Mesenchymal stem cell (in vitro differentiated cells and primary cell): ENCODE measurements at regions not wholly inside any gene's neighbourhood (a gene's known extent, or its start where the extent isn't known, plus 50 kb on each side); places are given as distances from the start of the nearest gene placed in this dataset.

ENCODE experiments used
- DNase-seq: peaks from one replicate; pipeline ENCODE4 v3.0.0-alpha.2; 2013
- H2AFZ ChIP-seq: one replicate; pipeline ENCODE4 v1.6.1; 2013; ENCODE audit warnings: low read depth, mild to moderate bottlenecking, control low read depth, inconsistent platforms, low read length, moderate library complexity
- H2AK5ac ChIP-seq: 2 replicates; pipeline ENCODE4 v1.6.1; 2013; ENCODE audit warnings: low read length, moderate library complexity, mild to moderate bottlenecking, inconsistent platforms; ENCODE audit not compliant: severe bottlenecking
- H2BK120ac ChIP-seq: one replicate; pipeline ENCODE4 v1.6.1; 2013; ENCODE audit warnings: low read depth, mild to moderate bottlenecking, inconsistent platforms, low read length, moderate library complexity
- H2BK12ac ChIP-seq, 2 experiments: one replicate each; pipeline ENCODE4 v1.6.1; 2013; ENCODE audit warnings: inconsistent platforms in 2 of 2, low read length in 2 of 2, mild to moderate bottlenecking in 2 of 2, moderate library complexity in 2 of 2, control low read depth in 1 of 2
- H2BK15ac ChIP-seq: one replicate; pipeline ENCODE4 v1.6.1; 2013; ENCODE audit warnings: mild to moderate bottlenecking, low read depth, inconsistent platforms; ENCODE audit not compliant: poor library complexity, severe bottlenecking
- H2BK5ac ChIP-seq: 2 replicates; pipeline ENCODE4 v1.6.1; 2013; ENCODE audit warnings: low read depth, mild to moderate bottlenecking, low read length, control low read depth, inconsistent platforms; ENCODE audit not compliant: poor library complexity, severe bottlenecking
- H3K14ac ChIP-seq, 2 experiments: one replicate each; pipeline ENCODE4 v1.6.1; 2013; ENCODE audit warnings: inconsistent platforms in 2 of 2, low read length in 2 of 2, control low read depth in 1 of 2, mild to moderate bottlenecking in 1 of 2, moderate library complexity in 1 of 2
- H3K18ac ChIP-seq, 2 experiments: one replicate each; pipeline ENCODE4 v1.6.1; 2013; ENCODE audit warnings: inconsistent platforms in 2 of 2, low read length in 2 of 2, control low read depth in 1 of 2, low read depth in 1 of 2, mild to moderate bottlenecking in 1 of 2
- H3K23ac ChIP-seq, 2 experiments: one replicate each; pipeline ENCODE4 v1.6.1; 2013; ENCODE audit warnings: inconsistent platforms in 2 of 2, low read length in 2 of 2, mild to moderate bottlenecking in 2 of 2, moderate library complexity in 2 of 2, control low read depth in 1 of 2
- H3K27ac ChIP-seq: 2 replicates; pipeline ENCODE4 v1.5.1; 2013; ENCODE audit warnings: mild to moderate bottlenecking, moderate library complexity, low read length, control low read depth, inconsistent platforms; ENCODE audit not compliant: poor library complexity, severe bottlenecking
- H3K27me3 ChIP-seq, 2 experiments: 2 replicates each; pipeline versions ENCODE4 v1.6.1 to v1.7.0; 2013; ENCODE audit warnings: low read length in 2 of 2, mild to moderate bottlenecking in 2 of 2, moderate library complexity in 2 of 2, control low read depth in 1 of 2, inconsistent platforms in 1 of 2; ENCODE audit not compliant: control insufficient read depth in 1 of 2, insufficient read depth in 1 of 2
- H3K36me3 ChIP-seq, 2 experiments: 2 replicates each; pipeline versions ENCODE4 v1.6.1 to v1.7.0; 2013; ENCODE audit warnings: low read length in 2 of 2, control low read depth in 1 of 2, inconsistent platforms in 1 of 2, low read depth in 1 of 2, mild to moderate bottlenecking in 1 of 2; ENCODE audit not compliant: insufficient read depth in 2 of 2, control insufficient read depth in 1 of 2
- H3K4ac ChIP-seq, 2 experiments: one replicate each; pipeline ENCODE4 v1.6.1; 2013; ENCODE audit warnings: inconsistent platforms in 2 of 2, low read length in 2 of 2, mild to moderate bottlenecking in 2 of 2, moderate library complexity in 2 of 2, control low read depth in 1 of 2, low read depth in 1 of 2
- H3K4me1 ChIP-seq: 2 replicates; pipeline ENCODE4 v1.6.1; 2013; ENCODE audit warnings: low read depth, low read length, control low read depth; ENCODE audit not compliant: control insufficient read depth, insufficient read depth
- H3K4me2 ChIP-seq: 2 replicates; pipeline ENCODE4 v1.6.1; 2013; ENCODE audit warnings: low read length, mild to moderate bottlenecking, inconsistent platforms; ENCODE audit not compliant: poor library complexity, severe bottlenecking
- H3K4me3 ChIP-seq, 2 experiments: 2 replicates each; pipeline versions ENCODE4 v1.5.1 to v1.7.0; 2013; ENCODE audit warnings: low read length in 2 of 2, mild to moderate bottlenecking in 2 of 2, control low read depth in 1 of 2, low read depth in 1 of 2; ENCODE audit not compliant: insufficient read depth in 1 of 2
- H3K79me1 ChIP-seq: replicated peaks from 2 replicates; pipeline ENCODE4 v1.6.1; 2013; ENCODE audit warnings: mild to moderate bottlenecking, control low read depth, low read length, inconsistent platforms; ENCODE audit not compliant: poor library complexity, severe bottlenecking
- H3K9ac ChIP-seq: 2 replicates; pipeline ENCODE4 v1.7.0; 2013; ENCODE audit warnings: mild to moderate bottlenecking, low read length, moderate library complexity
- H3K9me3 ChIP-seq: 2 replicates; pipeline ENCODE4 v1.7.0; 2013; ENCODE audit warnings: mild to moderate bottlenecking, low read length; ENCODE audit not compliant: control insufficient read depth
- H4K8ac ChIP-seq: one replicate; pipeline ENCODE4 v1.6.1; 2013; ENCODE audit warnings: inconsistent platforms, mild to moderate bottlenecking, low read length, moderate library complexity
- H4K91ac ChIP-seq: one replicate; pipeline ENCODE4 v1.6.1; 2013; ENCODE audit warnings: mild to moderate bottlenecking, low read length, inconsistent platforms
- WGBS: methylation state at CpG from one replicate; pipeline ENCODE4 v1.1.7; 2013; ENCODE audit warnings: mixed read lengths; 5-methylcytosine and 5-hydroxymethylcytosine counted together

DNA sequence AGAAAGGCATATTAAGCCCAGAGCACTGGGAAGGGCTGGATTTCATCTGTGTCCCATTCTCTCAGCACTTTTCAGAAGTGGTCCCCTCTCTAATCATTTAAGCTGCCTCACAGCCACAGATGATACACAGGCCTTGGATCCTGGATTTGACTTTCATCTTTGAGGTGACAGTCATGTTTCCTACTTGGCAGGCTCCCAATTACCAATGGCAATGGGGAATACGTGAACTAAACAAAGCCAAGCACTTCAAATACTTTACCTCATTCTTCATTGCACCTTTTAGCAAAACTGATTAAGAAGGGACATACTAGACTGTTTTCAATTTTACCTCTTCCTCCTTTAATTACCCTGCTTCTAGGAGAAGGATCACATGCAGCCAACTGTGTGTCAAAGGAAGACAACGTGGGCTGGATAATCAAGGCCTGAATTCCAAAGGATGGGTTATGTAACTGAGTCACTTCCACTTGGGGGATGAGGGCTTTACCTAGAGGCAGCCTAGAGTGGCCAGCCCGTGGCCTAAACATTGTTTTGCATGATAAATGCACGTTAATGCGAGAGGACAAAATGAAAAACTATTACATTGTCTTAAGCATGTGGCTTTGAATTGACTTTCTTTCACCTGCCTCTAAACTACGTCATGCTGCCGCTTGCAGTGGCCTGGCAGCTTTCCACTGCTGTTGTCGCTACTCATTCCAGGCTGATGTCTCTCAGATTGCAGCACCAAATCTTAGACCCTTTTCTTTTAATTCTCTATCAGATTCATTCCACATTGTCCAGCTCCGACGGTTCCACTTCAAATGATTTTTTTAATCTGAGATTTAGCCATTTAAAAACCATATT lies 95.0 kb downstream of the KCTD12 start:
- no peak overlapping the region for H4K91ac ChIP-seq
- no peak overlapping the region for H4K8ac ChIP-seq
- H3K36me3 ChIP-seq = no peaks in the 10 kb centered on the region
- peak; percentile 15 for DNase-seq
- H3K9ac ChIP-seq = peak overlapping the region; percentile 53
- H3K27me3 ChIP-seq = no peaks in the 10 kb centered on the region
- 78% methylated on average over 8 of the region's 10 CpGs for WGBS
- H3K4me2 ChIP-seq = no peak overlapping the region
- H2AFZ ChIP-seq = no peak overlapping the region
- H3K18ac ChIP-seq = no peak overlapping the region
- H3K23ac ChIP-seq = no peak overlapping the region
- H3K27ac ChIP-seq = no peak overlapping the region
- H2AK5ac ChIP-seq = no peak overlapping the region
- H2BK5ac ChIP-seq = no peak overlapping the region
- H3K4ac ChIP-seq = no peak overlapping the region
- H2BK120ac ChIP-seq = no peak overlapping the region
- no peak overlapping the region for H2BK12ac ChIP-seq
- H3K14ac ChIP-seq = no peak overlapping the region
- no peaks in the 10 kb centered on the region for H3K79me1 ChIP-seq
- no peak overlapping the region for H3K4me3 ChIP-seq
- peaks cover 4% of the 10 kb centered on the region for H3K9me3 ChIP-seq
- no peak overlapping the region for H2BK15ac ChIP-seq
- peaks cover 1% of the 10 kb centered on the region for H3K4me1 ChIP-seq

- no peak overlapping the region for H2BK5ac ChIP-seq
- 84% methylated on average over 1 of the region's 1 CpG for WGBS
- no peak overlapping the region for H4K91ac ChIP-seq
- H2AK5ac ChIP-seq = no peak overlapping the region
- H3K4ac ChIP-seq = no peak overlapping the region
- no peak overlapping the region for H3K27ac ChIP-seq
- no peaks in the 10 kb centered on the region for H3K27me3 ChIP-seq
- H2BK120ac ChIP-seq = no peak overlapping the region
- H3K4me3 ChIP-seq = no peak overlapping the region
- H4K8ac ChIP-seq = no peak overlapping the region
- no peak overlapping the region for H3K14ac ChIP-seq
- H2AFZ ChIP-seq = no peak overlapping the region
- H2BK12ac ChIP-seq = no peak overlapping the region
- H3K4me2 ChIP-seq = no peak overlapping the region
- peak overlapping the region; percentile 53 for H3K9ac ChIP-seq
- no peaks in the 10 kb centered on the region for H3K79me1 ChIP-seq
- peaks cover 4% of the 10 kb centered on the region for H3K9me3 ChIP-seq
- DNase-seq = no peak
- H3K18ac ChIP-seq = no peak overlapping the region
- no peaks in the 10 kb centered on the region for H3K36me3 ChIP-seq
- H2BK15ac ChIP-seq = no peak overlapping the region
- H3K23ac ChIP-seq = no peak overlapping the region
- peaks cover 1% of the 10 kb centered on the region for H3K4me1 ChIP-seq
Observed at GRCh38 chr13:76790526-76790925, 95.7 kb downstream of the KCTD12 start.

DNA sequence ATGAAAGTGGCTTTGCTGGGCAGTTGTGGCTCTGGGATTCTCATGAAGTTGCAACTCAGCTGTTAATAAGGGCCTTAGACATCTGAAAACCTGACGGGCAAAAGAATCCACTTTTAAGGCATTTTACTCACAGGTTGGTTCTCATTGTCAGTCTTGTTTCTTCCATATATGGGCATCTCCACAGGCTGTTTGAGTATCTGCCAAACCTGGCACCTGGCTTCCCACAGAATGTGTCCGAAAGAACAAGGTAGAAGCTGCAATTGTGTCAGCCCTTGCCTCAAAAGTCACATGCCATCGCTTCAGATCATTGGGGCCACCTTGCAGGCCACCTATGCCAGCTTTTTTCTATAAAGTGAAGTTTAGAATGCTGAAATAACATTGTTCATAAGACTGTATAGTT lies 102.4 kb downstream of the KCTD12 start:
- no peak overlapping the region for H3K14ac ChIP-seq
- H4K8ac ChIP-seq = no peak overlapping the region
- H2BK120ac ChIP-seq = no peak overlapping the region
- no peak overlapping the region for H2BK5ac ChIP-seq
- H2AFZ ChIP-seq = no peak overlapping the region
- H3K36me3 ChIP-seq = no peaks in the 10 kb centered on the region
- no peak for DNase-seq
- no peaks in the 10 kb centered on the region for H3K4me1 ChIP-seq
- no peak overlapping the region for H3K4me2 ChIP-seq
- peaks cover 4% of the 10 kb centered on the region for H3K9me3 ChIP-seq
- no peak overlapping the region for H3K18ac ChIP-seq
- H3K27ac ChIP-seq = no peak overlapping the region
- no peak overlapping the region for H3K4ac ChIP-seq
- WGBS = 77% methylated on average over 3 of the region's 3 CpGs
- H3K79me1 ChIP-seq = no peaks in the 10 kb centered on the region
- no peak overlapping the region for H2BK12ac ChIP-seq
- no peak overlapping the region for H3K23ac ChIP-seq
- no peak overlapping the region for H2BK15ac ChIP-seq
- no peak overlapping the region for H2AK5ac ChIP-seq
- no peak overlapping the region for H3K4me3 ChIP-seq
- H3K27me3 ChIP-seq = no peaks in the 10 kb centered on the region
- no peak overlapping the region for H4K91ac ChIP-seq
- H3K9ac ChIP-seq = no peak overlapping the region

- DNase-seq = no peak
Observed at GRCh38 chr13:76778853-76779252, 107.4 kb downstream of the KCTD12 start.

More at GRCh38 chr13:76778853-76779252, 107.4 kb downstream of the KCTD12 start:
- no peak overlapping the region for H3K4me3 ChIP-seq
- no peaks in the 10 kb centered on the region for H3K36me3 ChIP-seq
- H2BK5ac ChIP-seq = no peak overlapping the region
- H4K8ac ChIP-seq = no peak overlapping the region
- H2AK5ac ChIP-seq = no peak overlapping the region
- H3K79me1 ChIP-seq = no peaks in the 10 kb centered on the region
- no peaks in the 10 kb centered on the region for H3K4me1 ChIP-seq
- no peak overlapping the region for H3K4me2 ChIP-seq
- H2AFZ ChIP-seq = no peak overlapping the region
- H3K27ac ChIP-seq = no peak overlapping the region
- no peak overlapping the region for H3K4ac ChIP-seq
- no peak overlapping the region for H2BK120ac ChIP-seq
- no peak overlapping the region for H2BK12ac ChIP-seq
- no peaks in the 10 kb centered on the region for H3K9me3 ChIP-seq
- no peak overlapping the region for H3K14ac ChIP-seq
- H3K18ac ChIP-seq = no peak overlapping the region
- no peak overlapping the region for H2BK15ac ChIP-seq
- no peak overlapping the region for H4K91ac ChIP-seq
- H3K27me3 ChIP-seq = no peaks in the 10 kb centered on the region
- no peak overlapping the region for H3K23ac ChIP-seq
- no peak overlapping the region for H3K9ac ChIP-seq
